A673 (cell line): ENCODE measurements at regions not wholly inside any gene's neighbourhood (a gene's known extent, or its start where the extent isn't known, plus 50 kb on each side); places are given as distances from the start of the nearest gene placed in this dataset.
"Not testable (repeated sequence)": the region's sequence is repeated elsewhere in the genome, so short reads cannot be mapped to it uniquely, and the experiment has no call there.

Experiments used
- BruUV-seq: library from RNA; stranded (reverse); fragments of 400-500 nt; replicated peaks from 2 replicates; lab custom pipeline; 2021; lab: Mats Ljungman, UMichigan
- CTCF ChIA-PET: fragments of 300-600 bp; sonication (Branson Sonifier 250); formaldehyde crosslinking; loops from one replicate; lab custom pipeline; 2022; ENCODE audit warnings: antibody characterized with exemption; lab: Charles Lee
- POLR2A ChIA-PET: fragments of 300-600 bp; sonication (Branson Sonifier 250); formaldehyde crosslinking; loops from one replicate; lab custom pipeline; 2022; ENCODE audit warnings: antibody characterized with exemption; ENCODE audit not compliant: low non-redundant PET; lab: Charles Lee
- DNase-seq: peaks from one replicate; pipeline ENCODE4 v3.0.0-alpha.2; 2015; ENCODE audit warnings: low spot score
- H3K27ac ChIP-seq: fragments of 200-600 bp; sonication (generic); 2 replicates; pipeline ENCODE4 v1.5.1; 2016; ENCODE audit warnings: mixed run types, low read depth, mild to moderate bottlenecking, mixed read lengths, antibody characterized with exemption, low read length; ENCODE audit not compliant: poor library complexity, severe bottlenecking
- H3K27me3 ChIP-seq: fragments of 200-600 bp; sonication (generic); replicated peaks from 2 replicates; pipeline ENCODE4 v1.6.1; 2017; ENCODE audit warnings: mixed run types, low read depth, mild to moderate bottlenecking, mixed read lengths, antibody characterized with exemption, low read length; ENCODE audit not compliant: insufficient read depth, poor library complexity
- H3K36me3 ChIP-seq: fragments of 200-600 bp; sonication (generic); 2 replicates; pipeline ENCODE4 v1.6.1; 2016; ENCODE audit warnings: mixed run types, mild to moderate bottlenecking, mixed read lengths, antibody characterized with exemption, low read length; ENCODE audit not compliant: insufficient read depth, poor library complexity, severe bottlenecking
- H3K4me1 ChIP-seq: fragments of 200-600 bp; sonication (generic); 2 replicates; pipeline ENCODE4 v1.6.1; 2017; ENCODE audit warnings: mixed run types, mild to moderate bottlenecking, mixed read lengths, antibody characterized with exemption, low read length; ENCODE audit not compliant: insufficient read depth, poor library complexity, severe bottlenecking
- H3K4me3 ChIP-seq: fragments of 200-600 bp; sonication (generic); 2 replicates; pipeline ENCODE4 v1.5.1; 2016; ENCODE audit warnings: low read depth, mixed run types, mild to moderate bottlenecking, mixed read lengths, low read length; ENCODE audit not compliant: poor library complexity, severe bottlenecking
- H3K9me3 ChIP-seq: fragments of 200-600 bp; sonication (generic); 2 replicates; pipeline ENCODE4 v1.6.1; 2016; ENCODE audit warnings: mixed run types, low read depth, mild to moderate bottlenecking, mixed read lengths, antibody characterized with exemption, low read length; ENCODE audit not compliant: poor library complexity, severe bottlenecking
- CTCF ChIP-seq: fragments of 300-800, 200-600 bp; sonication (generic); conservative IDR thresholded peaks from 2 replicates; pipeline ENCODE4 v1.5.1; 2017; ENCODE audit warnings: low read depth, mild to moderate bottlenecking, antibody characterized with exemption, low read length, moderate library complexity, mixed read lengths
- EZH2 ChIP-seq: fragments of 200-600 bp; sonication (generic); IDR thresholded peaks from 2 replicates; pipeline ENCODE4 v1.6.1; 2017; ENCODE audit warnings: borderline replicate concordance, low read depth, mild to moderate bottlenecking, mixed read lengths, antibody characterized with exemption, low read length; ENCODE audit not compliant: poor library complexity, severe bottlenecking
- intact Hi-C: fragments of 100-400 bp; cut with micrococcal nuclease; formaldehyde crosslinking; loops from one replicate; pipeline ENCODE4 v1.10.0; 2022; ENCODE audit not compliant: unreplicated experiment

GRCh38 chr5:108545301-108545700, 163.4 kb upstream of the FBXL17 start:
- no TSS peak for BruUV-seq
- H3K27me3 ChIP-seq = no peaks in the 10 kb centered on the region
- no peaks in the 10 kb centered on the region for H3K9me3 ChIP-seq
- POLR2A ChIA-PET = no interaction called here
- H3K4me3 ChIP-seq = no peak overlapping the region
- TF ChIP-seq CTCF = no peak
- TF ChIP-seq EZH2 = no peak
- CTCF ChIA-PET = no interaction called here
- no peaks in the 10 kb centered on the region for H3K4me1 ChIP-seq
- no peak for DNase-seq
- no peaks in the 10 kb centered on the region for H3K36me3 ChIP-seq
- intact Hi-C loops = no loop called here
- no peak overlapping the region for H3K27ac ChIP-seq

DNA sequence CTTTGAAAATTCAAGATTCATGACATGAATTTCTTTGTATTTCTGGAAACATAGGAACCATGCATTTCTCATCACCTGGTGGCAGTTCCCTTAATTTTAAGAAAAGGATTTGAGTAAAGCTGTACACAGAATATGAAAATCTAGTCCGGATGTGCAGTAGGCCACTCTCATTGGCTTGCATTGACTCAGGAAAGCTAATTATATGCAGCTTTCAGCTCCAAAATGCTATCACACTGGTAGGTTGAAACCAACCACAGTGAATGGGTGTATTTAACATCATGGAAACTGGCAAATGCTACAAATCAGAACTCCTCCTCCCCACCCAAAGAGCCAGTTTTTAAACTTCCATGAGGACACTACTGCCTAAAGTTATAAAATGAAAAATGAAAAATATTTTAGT, 161.6 kb upstream of the FBXL17 start:
- ChIA-PET POLR2A (no interaction called here), CTCF (no interaction called here)
- no peak for DNase-seq

GRCh38 chr5:108541836-108542235, 159.9 kb upstream of the FBXL17 start:
- Histone ChIP-seq H3K9me3 (no peaks in the 10 kb centered on the region), H3K36me3 (no peaks in the 10 kb centered on the region), H3K27me3 (no peaks in the 10 kb centered on the region), H3K4me1 (no peaks in the 10 kb centered on the region), H3K27ac (no peak overlapping the region), H3K4me3 (no peak overlapping the region)
- TF ChIP-seq EZH2 (no peak), CTCF (no peak)
- ChIA-PET POLR2A (no interaction called here), CTCF (no interaction called here)
- BruUV-seq = no TSS peak
- DNase-seq = no peak
- intact Hi-C loops = no loop called here

More for the DNA sequence above, 161.6 kb upstream of the FBXL17 start:
- intact Hi-C loops = no loop called here
- Histone ChIP-seq H3K27ac (no peak overlapping the region), H3K9me3 (no peaks in the 10 kb centered on the region), H3K36me3 (no peaks in the 10 kb centered on the region), H3K27me3 (no peaks in the 10 kb centered on the region), H3K4me3 (no peak overlapping the region), H3K4me1 (no peaks in the 10 kb centered on the region)
- BruUV-seq = no TSS peak
- TF ChIP-seq EZH2 = no peak

DNA sequence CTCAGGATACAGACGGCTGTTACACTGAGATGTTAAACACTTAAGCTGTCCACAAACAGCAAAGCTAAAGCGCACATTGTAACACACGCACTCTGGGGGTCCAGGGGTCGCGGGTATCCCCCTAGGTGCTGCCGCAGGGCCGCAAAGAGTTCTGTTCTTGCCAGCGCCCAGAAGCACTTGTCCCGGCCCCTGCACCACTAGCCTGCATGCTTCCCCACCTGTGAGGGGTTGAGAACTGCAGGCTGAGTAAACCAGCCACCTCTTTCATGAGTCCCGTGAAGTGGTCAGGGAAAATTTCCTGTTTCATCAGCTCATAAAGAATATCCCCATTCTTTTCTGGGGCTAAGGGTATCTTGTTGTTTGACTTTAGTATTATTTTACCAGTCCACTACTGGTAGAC, 154.4 kb upstream of the FBXL17 start:
- TF ChIP-seq EZH2 (no peak), CTCF (no peak)
- H3K4me3 ChIP-seq = no peak overlapping the region
- H3K27me3 ChIP-seq = no peaks in the 10 kb centered on the region
- no TSS peak for BruUV-seq
- H3K4me1 ChIP-seq = no peaks in the 10 kb centered on the region
- intact Hi-C loops = no loop called here
- no peak overlapping the region for H3K27ac ChIP-seq
- no peaks in the 10 kb centered on the region for H3K9me3 ChIP-seq
- no peaks in the 10 kb centered on the region for H3K36me3 ChIP-seq
- CTCF ChIA-PET = no interaction called here
- no peak for DNase-seq
- POLR2A ChIA-PET = no interaction called here

GRCh38 chr5:108532129-108532445, 150.2 kb upstream of the FBXL17 start:
- H3K27ac ChIP-seq, H3K27me3 ChIP-seq, CTCF ChIA-PET, DNase-seq, H3K4me1 ChIP-seq, H3K36me3 ChIP-seq, H3K9me3 ChIP-seq, POLR2A ChIA-PET, H3K4me3 ChIP-seq, BruUV-seq, intact Hi-C loops: not testable (repeated sequence)
